HTR-8/SVneo (cell line): ENCODE measurements at regions not wholly inside any gene's neighbourhood (a gene's known extent, or its start where the extent isn't known, plus 50 kb on each side); places are given as distances from the start of the nearest gene placed in this dataset.

Experiments used
- DNase-seq: peaks from one replicate; pipeline ENCODE4 v3.0.0; 2011; ENCODE audit warnings: low spot score, mixed read lengths; ENCODE audit not compliant: insufficient read length
- FAIRE-seq: peaks from 2 replicates; lab custom pipeline; 2011; peaks lifted over from hg19 to GRCh38; lab: Jason Lieb, UNC

- no peak for FAIRE-seq
These were observed 665.2 kb downstream of the BCL11B start for GRCh38 chr14:98606816-98607215.

DNA sequence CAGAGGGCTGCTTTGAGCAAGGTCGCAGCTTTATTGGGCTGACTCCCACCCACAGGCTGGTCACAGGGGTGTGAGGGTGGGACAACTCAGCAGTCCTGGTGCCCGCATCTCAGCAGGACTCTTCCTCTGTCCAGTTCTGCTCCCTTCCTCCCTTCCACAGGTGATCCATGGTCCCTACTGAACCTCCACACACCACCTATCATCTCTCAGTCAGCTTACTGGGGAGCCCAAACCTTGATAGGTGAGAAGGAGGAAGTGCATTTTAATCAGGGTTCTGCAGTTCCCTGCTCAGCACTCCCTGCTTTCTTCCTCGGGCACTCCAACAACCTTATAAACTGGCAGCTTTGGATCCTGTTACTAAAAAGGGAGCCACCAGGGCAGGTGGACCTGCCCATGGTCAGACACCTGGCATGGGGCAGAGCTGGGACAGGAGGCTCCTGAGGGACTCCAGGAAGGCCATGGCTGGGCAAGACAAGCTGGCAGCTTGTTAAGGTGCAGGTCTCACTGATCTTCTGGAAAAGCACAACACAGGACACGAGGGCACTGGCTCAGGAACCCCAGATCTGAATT is 664.6 kb downstream of the BCL11B start:
- FAIRE-seq (no peak), DNase-seq (no peak)

More at GRCh38 chr14:98606816-98607215, 665.2 kb downstream of the BCL11B start:
- DNase-seq: no peak

GRCh38 chr14:98608071-98609060 is 663.6 kb downstream of the BCL11B start:
- no peak for FAIRE-seq
- DNase-seq: no peak

DNA sequence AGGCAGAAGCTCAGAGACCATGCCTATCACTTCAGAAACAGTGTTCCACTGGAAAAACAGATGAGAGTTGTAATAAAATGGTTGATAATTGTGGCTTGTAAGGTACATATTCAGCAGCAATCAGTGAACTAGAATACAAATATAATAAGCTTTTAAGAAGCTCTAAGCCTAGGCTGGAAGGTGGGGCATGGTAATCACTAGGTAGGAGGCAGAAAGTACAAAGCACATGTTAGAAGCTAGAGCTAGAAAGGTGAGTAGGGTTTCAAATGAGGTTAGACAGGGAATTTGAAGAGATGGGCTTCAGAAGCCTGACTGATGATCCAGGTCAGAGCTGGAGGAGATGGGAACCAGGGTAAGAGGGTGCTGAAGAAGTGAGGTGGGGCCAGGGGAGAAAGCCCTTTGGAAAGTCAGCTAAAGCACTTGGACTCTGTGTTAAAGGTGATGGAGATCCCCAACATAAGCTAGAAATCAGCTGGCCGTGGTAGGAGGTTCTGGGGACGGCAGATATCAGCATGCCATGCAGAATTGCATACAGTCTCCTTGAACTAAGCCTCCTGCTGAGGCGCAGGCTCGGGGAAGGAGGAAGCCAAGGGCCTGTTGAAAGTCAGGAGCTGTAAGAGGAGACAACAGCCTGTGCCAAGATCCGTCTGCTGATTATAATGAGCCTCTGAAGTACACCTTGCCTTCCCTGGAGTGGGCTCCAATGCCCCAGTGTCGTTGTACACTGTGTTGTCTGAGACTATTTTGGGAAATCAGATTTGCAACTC is 659.4 kb downstream of the BCL11B start:
- FAIRE-seq: no peak
- DNase-seq: no peak

DNA sequence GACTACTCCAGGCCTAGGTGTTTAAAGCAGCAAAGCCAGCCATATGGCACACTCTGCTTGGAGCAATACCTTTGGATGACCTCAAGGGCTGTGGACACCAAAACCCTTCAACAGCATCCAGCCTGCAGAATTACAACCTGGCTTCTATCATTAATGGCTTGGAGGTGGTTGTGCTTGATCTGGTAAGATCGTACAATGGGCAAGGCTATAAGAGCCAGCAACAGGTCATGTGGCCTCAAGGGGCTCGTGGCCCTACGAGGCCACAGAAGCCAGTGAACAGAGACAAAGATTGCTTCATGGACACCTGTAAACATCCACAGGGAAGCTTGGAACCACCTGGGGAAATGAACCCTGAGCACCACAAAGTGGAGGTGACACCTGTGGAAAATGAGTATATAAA is 657.3 kb downstream of the BCL11B start:
- no peak for FAIRE-seq
- DNase-seq: no peak

GRCh38 chr14:98622208-98623051 is 649.6 kb downstream of the BCL11B start:
- DNase-seq: no peak
- FAIRE-seq: no peak

DNA sequence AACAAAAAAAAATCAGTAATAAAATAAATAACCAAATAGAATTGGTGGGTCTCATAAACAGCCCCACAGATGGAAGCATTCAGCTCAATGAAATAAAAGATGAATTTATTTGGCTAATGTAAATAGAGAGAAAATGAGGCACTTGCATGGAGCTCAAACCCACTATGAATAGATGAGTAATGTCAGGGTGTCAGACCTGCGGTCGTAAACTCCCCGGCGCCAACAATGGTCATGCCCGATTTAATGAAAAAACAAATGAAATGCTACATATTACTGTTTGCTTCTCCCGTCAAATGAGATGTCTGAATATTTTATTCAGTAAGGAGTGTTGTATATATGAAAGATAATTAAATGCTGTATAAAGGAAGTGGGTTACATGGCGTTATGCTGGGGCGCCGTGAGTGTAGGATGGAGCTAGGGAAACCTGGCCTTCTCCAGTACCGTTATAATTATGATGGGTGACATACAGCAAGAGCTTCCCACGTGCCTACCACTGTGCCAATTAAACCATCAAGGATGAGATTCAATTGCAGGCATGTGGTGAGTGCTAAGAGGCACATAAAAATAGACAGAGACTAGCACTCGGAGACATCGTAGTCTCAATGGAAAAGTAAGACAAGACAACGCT is 648.1 kb downstream of the BCL11B start:
- FAIRE-seq: no peak
- no peak for DNase-seq

GRCh38 chr14:98633380-98633779 is 638.6 kb downstream of the BCL11B start:
- no peak for FAIRE-seq
- no peak for DNase-seq

DNA sequence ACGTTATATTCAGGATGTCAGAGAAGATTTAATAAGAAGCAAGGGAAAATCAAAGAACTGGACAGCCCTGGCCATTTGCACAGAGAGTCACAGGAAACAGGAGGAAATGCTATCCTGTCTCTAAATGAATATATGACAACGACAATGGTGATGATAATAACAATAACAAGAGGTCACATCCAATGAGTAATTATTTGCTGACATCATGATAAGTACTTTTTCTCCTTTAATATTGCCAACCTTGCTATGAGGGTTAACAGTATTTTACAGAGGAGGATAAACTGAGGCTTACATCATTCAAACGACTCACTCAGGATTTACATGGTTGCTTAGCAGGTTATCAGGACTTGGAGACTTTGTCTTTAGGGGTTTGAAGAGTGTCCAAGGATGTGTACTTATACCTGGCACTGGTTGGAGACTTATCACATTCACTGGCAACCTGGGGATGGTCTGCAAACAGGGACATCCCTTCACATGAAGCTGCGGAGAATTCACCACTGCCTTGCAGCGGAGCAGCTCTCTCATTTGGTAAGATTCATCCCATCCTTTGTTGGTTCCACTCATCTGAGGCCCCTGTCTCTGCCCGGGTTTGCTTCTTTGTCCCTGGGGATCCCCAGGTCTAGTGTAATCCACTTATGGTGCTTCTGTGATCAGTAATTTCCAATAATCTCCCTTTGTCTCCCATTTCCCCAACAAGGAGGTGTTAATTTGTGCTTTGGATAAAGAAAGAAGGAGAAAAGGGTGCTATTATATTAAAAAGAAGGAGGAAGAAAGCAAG is 637.8 kb downstream of the BCL11B start:
- DNase-seq: no peak
- no peak for FAIRE-seq

GRCh38 chr14:98638366-98638765 is 633.6 kb downstream of the BCL11B start:
- FAIRE-seq (no peak), DNase-seq (no peak)

DNA sequence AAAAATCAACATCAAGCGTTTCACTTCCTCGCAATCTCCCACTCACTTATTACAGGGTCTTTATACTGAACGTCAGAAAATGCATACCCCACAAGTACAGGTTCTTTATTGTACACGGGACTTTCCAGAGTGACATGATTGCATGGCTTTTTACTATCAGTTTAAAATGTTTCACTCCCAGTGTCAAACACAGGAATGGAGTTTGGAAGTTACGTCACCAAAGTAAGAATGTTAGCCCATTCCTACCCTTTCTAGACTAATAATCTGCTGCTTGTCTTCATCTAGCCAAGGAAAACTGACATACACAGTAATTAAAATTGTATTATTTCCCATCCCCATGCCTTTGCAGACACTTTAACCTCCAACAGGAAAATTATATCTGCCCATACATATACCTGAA is 624.2 kb downstream of the BCL11B start:
- FAIRE-seq (no peak), DNase-seq (no peak)

GRCh38 chr14:98651037-98651436 is 621.0 kb downstream of the BCL11B start:
- FAIRE-seq: no peak
- no peak for DNase-seq

DNA sequence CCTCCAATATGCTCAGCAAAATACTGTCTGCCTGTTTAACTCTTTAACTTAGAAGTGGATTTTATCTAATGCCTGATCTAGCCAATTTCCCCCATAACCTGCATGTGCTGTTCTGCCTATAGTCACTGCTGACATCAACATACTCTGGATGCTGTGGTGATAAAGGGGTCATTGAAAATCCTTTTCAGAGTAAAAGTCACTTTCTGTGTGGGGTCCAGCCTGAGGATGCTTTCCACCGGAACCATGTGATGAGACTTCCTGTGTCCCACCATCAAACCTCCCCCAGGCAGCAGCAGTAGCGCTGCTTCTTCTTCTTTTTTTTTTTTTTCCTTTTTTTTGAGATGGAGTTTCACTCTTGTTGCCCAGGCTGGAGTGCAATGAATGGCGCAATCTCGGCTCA is 607.0 kb downstream of the BCL11B start:
- FAIRE-seq (no peak), DNase-seq (no peak)

DNA sequence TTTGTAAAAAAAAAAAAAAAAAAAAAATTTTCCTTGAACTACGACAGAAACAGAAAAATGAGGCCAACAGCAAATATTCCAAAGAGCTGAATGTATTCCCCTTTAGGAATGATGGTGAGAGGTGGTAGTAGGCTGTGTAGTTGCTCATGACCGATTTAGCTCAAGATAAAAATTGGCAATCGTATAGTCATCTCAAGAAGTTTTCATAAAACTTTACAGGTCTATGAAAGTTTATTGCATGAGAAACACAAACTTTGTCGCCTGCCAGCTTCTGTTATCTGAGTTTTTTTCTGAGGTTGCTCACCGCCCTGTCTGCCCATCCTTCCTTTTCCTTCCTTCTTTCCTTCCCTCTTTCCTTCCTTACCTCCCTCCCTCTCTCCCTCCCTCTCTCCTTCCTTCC is 605.5 kb downstream of the BCL11B start:
- FAIRE-seq: no peak
- DNase-seq: no peak

DNA sequence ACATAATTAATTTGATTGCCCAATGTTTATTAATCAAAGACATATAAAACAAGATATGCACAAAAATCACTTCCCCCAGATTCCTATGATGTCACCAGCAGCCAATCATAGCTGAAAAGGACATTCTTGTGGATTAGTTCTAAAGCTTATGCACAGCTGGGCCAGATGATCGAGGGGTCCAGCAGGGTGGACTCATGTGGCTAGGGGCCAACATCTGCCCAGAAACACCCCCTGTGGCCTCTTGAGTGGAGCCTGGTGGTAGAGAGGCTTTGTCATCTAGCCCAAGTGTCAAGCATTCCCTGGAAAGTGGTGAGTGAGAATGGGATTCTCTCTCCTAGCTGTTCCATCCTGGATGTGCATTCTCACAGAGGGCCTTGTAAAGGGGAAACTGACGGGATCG is 590.0 kb downstream of the BCL11B start:
- DNase-seq (no peak), FAIRE-seq (no peak)

DNA sequence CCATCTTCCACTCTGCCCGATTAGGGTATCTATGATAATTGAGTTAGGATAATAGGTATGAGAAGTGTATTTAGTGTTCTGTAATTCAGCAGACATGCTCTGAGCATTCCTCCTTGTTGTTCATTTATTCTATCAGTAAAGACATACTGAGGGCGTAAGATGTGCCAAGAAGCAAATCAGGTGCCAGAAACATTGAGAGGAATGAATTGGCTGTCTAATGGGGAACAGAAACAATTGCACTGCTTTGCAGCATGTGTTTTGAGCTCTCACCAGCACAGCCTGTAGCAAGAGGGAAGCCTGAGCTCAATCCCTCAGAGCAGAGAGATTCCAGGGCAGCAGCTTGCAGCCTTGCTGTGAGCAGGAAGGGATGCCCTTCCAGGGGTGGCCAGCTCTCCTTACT is 589.3 kb downstream of the BCL11B start:
- FAIRE-seq (no peak), DNase-seq (no peak)

DNA sequence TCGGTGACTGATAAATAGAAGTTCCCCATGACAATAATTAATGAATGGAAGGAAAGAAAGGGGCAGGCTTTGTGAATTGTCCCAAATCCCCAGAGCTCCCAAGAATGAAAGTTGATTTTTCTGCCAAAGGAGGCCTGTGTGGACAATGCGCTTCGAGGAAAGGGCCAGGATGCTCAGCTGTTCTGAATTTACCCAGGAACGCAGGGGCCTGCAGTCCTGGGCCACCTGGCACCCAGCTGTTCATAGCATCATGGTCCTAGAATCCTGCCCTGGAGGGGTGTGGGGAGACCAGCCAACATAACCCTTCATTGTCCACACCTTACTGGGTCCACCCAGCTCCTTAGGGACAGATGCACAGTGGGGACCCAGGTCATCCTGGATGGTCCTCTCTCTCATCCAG is 587.5 kb downstream of the BCL11B start:
- FAIRE-seq (no peak), DNase-seq (no peak)

- no peak for FAIRE-seq
- no peak for DNase-seq
These were observed 586.3 kb downstream of the BCL11B start for GRCh38 chr14:98685725-98686124.

- no peak for FAIRE-seq
- no peak for DNase-seq
These were observed 583.6 kb downstream of the BCL11B start for GRCh38 chr14:98688446-98688845.
